NB4 (cell line): ENCODE measurements at regions not wholly inside any gene's neighbourhood (a gene's known extent, or its start where the extent isn't known, plus 50 kb on each side); places are given as distances from the start of the nearest gene placed in this dataset.

Source experiments
- MYC ChIP-seq: IDR thresholded peaks from 2 replicates; pipeline ENCODE4 v1.6.1; 2011; ENCODE audit warnings: low read depth, low read length
- POLR2A ChIP-seq: IDR thresholded peaks from 2 replicates; pipeline ENCODE4 v1.6.1; 2011; ENCODE audit warnings: mild to moderate bottlenecking; ENCODE audit not compliant: insufficient read length; ENCODE audit errors: extremely low read depth

DNA sequence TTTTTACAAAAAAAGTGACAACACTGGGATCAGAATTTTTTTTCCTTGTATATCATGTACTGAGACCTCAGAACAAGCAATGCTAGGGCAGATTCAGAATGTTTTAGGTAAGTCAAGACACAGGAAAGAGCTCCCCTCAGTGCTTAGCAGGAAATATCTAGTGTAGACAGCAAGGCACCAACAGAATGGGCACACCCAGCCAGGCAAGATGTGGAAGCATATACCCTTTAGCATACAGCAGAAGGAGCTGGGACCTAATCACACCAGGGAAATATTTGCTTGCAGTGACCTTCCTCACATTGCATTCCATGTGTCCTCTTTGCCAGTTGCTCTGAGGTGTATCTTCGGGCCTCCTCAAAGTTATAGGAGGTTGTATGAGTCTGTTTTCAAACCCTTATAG lies 497.6 kb upstream of the LRRN3 start:
- TF ChIP-seq MYC: no peak
- TF ChIP-seq POLR2A: no peak
